ENCODE measurements at regions not wholly inside any gene's neighbourhood (a gene's known extent, or its start where the extent isn't known, plus 50 kb on each side); places are given as distances from the start of the nearest gene placed in this dataset.
A peak's percentile ranks its signal among the peaks of the same experiment; 100 is the strongest.

GRCh38 chr12:75951399-75952278 lies 79.9 kb downstream of the PHLDA1 start:
- FAIRE-seq (peak; percentile 83), DNase-seq (ENCODE audit: low read depth in 1 of 2, low spot score in 1 of 2) (peak in 1 of 2 experiments; percentile 61), ATAC-seq (no peak)
- POLR2A ChIA-PET, result interaction anchor here (0.6 to 1.0 kb wide), 3 partner anchors 23 to 39 kb away, joined by 3 to 6 read pairs (median 4); no protein-coding TSS in a partner anchor
- Histone ChIP-seq H3K4me2 (peak overlapping the region; percentile 67), H3K9me3 (no peaks in the 10 kb centered on the region), H3K27ac (peak overlapping the region; percentile 83 to 91), H3K4me1 (peaks cover 76% of the 10 kb centered on the region), H3K4me3 (no peak overlapping the region)
- TF ChIP-seq JUN (IDR thresholded peaks at IDR 0.05) (no peak; a peak in 1 of 5 replicates), MAFK (IDR thresholded peaks at IDR 0.05; ENCODE audit: partially characterized antibody) (peak; percentile 56), KDM1A (IDR thresholded peaks at IDR 0.05; ENCODE audit: low read depth) (no peak), JUNB (IDR thresholded peaks at IDR 0.05) (no peak), RAD21 (conservative IDR thresholded peaks at IDR 0.05 in 1 of 2, IDR thresholded peaks at IDR 0.05 in 1 of 2) (no peak), USF2 (IDR thresholded peaks at IDR 0.05) (0 out of 2 replicates have a peak, but pooled peaks have one; percentile 40)
- WGBS (ENCODE audit: missing lambda C conversion rate), result 51% methylated on average over 4 of the region's 4 CpGs
- CTCF ChIA-PET, result interaction anchor here (1.3 to 1.4 kb wide), 2 partner anchors 80 to 425 kb away, joined by 4 to 5 read pairs; partner anchors contain the start of gene PHLDA1

DNA sequence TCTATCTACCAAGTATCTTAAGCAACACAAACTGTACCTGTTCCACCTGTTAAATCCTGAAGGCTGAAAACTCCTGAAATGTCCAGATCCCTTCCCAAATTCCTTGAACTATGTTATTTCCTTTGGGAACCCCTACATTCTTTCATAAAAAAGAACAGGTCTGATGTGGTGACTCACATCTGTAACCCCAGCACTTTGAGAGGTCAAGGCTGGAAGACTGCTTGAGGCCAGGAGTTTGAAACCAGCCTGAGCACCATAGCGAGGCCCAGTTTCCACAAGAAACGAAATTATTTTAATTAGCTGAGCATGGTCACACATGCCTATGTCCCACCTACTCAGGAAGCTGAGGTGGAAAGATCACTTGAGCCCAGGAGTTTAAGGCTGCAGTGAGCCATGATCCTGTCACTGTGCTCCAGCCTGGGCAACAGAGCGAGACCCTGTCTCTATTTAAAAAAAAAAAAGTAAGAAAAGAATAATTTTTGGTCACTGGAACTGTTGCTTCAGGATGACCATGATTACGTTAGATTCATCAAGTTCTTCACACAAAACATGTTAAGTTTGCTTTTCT lies 84.3 kb downstream of the PHLDA1 start:
- ChIA-PET POLR2A (no interaction called here), CTCF (interaction anchor here (0.7 to 2.4 kb wide), 2 partner anchors 13 to 34 kb away, joined by 3 to 8 read pairs; no protein-coding TSS in a partner anchor)
- no peak for ATAC-seq
- H3K4me2 ChIP-seq, result no peak overlapping the region
- no peak overlapping the region for H3K4me3 ChIP-seq
- DNase-seq (ENCODE audit: low read depth in 1 of 2, low spot score in 1 of 2), result peak in 1 of 2 experiments; percentile 15
- 86% methylated on average over 4 of the region's 4 CpGs for WGBS (ENCODE audit: missing lambda C conversion rate)
- H3K4me1 ChIP-seq, result peaks cover 72% of the 10 kb centered on the region
- no peak for FAIRE-seq
- H3K27ac ChIP-seq, result peak overlapping the region; percentile 91 to 96
- TF ChIP-seq HDAC2 (IDR thresholded peaks at IDR 0.05) (no peak), FOSL2 (IDR thresholded peaks at IDR 0.05) (no peak), FOSL2 (CRISPR knock-in tag; IDR thresholded peaks at IDR 0.05) (peak; percentile 24; the same call in 1 of the 2 replicates)
- H3K9me3 ChIP-seq, result no peaks in the 10 kb centered on the region

- peak overlapping the region; percentile 80 for H3K4me2 ChIP-seq
- H3K4me1 ChIP-seq, result peaks cover 55% of the 10 kb centered on the region
- no peak for FAIRE-seq
- no peak overlapping the region for H3K4me3 ChIP-seq
- TF ChIP-seq, protein P1, sequence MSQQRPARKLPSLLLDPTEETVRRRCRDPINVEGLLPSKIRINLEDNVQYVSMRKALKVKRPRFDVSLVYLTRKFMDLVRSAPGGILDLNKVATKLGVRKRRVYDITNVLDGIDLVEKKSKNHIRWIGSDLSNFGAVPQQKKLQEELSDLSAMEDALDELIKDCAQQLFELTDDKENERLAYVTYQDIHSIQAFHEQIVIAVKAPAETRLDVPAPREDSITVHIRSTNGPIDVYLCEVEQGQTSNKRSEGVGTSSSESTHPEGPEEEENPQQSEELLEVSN (IDR thresholded peaks at IDR 0.05; ENCODE audit: borderline replicate concordance, low read depth), result no peak
- no peak for TF ChIP-seq FOXS1 (CRISPR knock-in tag; IDR thresholded peaks at IDR 0.05)
- no peak for ATAC-seq
- peak overlapping the region; percentile 91 to 96 for H3K27ac ChIP-seq
- WGBS (ENCODE audit: missing lambda C conversion rate), result 85% methylated on average over 4 of the region's 4 CpGs
- no peak for DNase-seq (ENCODE audit: low read depth in 1 of 2, low spot score in 1 of 2)
- H3K9me3 ChIP-seq, result no peaks in the 10 kb centered on the region
- ChIA-PET CTCF (interaction anchor here (0.8 kb wide), 1 partner anchor 419 kb away, joined by 3 read pairs; no protein-coding TSS in a partner anchor), POLR2A (interaction anchor here (1.5 kb wide), 1 partner anchor 86 kb away, joined by 10 read pairs; the partner anchor contains the start of gene PHLDA1)
Measured at GRCh38 chr12:75945581-75945980, 86.0 kb downstream of the PHLDA1 start.

DNA sequence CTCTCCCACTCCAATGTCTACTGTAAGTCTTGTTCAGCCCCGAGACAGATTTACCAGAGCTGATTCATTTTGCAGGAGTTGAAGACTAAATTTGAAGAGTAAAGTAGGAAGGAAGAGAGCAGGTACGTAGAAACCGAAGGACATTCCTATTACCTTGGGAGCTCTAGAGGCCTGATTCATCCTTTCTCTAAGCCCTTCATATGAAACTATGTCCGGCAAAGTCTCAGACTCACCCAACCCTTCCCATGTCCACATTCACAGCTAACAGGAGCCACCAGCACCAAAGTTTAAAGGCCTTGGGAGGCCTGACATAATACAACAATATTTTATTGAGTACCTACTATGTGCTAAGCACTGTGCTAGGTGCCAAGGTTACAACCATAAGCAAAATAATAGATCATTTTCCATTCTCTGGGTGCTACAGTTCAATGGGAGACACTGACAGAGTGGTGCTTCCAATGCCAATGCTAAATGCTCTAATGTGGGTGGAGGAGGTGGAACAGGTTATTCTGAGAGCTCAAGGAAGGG lies 86.6 kb downstream of the PHLDA1 start:
- Histone ChIP-seq H3K4me3 (no peak overlapping the region), H3K9me3 (no peaks in the 10 kb centered on the region), H3K27ac (peak overlapping the region; percentile 91 to 96), H3K4me2 (peak overlapping the region; percentile 80), H3K4me1 (peaks cover 53% of the 10 kb centered on the region)
- DNase-seq (ENCODE audit: low read depth in 1 of 2, low spot score in 1 of 2) (no peak), ATAC-seq (peak; percentile 30 to 33), FAIRE-seq (no peak)
- 25% methylated on average over 4 of the region's 4 CpGs for WGBS (ENCODE audit: missing lambda C conversion rate)
- ChIA-PET CTCF (interaction anchor here (2.0 kb wide), 1 partner anchor 10 kb away, joined by 8 read pairs; no protein-coding TSS in a partner anchor), POLR2A (interaction anchor here (0.8 to 2.0 kb wide), 3 partner anchors 19 to 86 kb away, joined by 3 to 10 read pairs (median 6); partner anchors contain the start of gene PHLDA1)
- TF ChIP-seq EHF (CRISPR knock-in tag; IDR thresholded peaks at IDR 0.05) (no peak), TP53 (CRISPR knock-in tag; IDR thresholded peaks at IDR 0.05) (no peak), ZNF302 (CRISPR knock-in tag; IDR thresholded peaks at IDR 0.05) (no peak), HDAC2 (IDR thresholded peaks at IDR 0.05) (no peak), TFCP2L1 (CRISPR knock-in tag; IDR thresholded peaks at IDR 0.05) (no peak), POLR2A (IDR thresholded peaks at IDR 0.05; ENCODE audit: low read length) (no peak), ZC3H11A (IDR thresholded peaks at IDR 0.05) (no peak), KDM5A (IDR thresholded peaks at IDR 0.05) (no peak)
- TF ChIP-seq, protein P2, sequence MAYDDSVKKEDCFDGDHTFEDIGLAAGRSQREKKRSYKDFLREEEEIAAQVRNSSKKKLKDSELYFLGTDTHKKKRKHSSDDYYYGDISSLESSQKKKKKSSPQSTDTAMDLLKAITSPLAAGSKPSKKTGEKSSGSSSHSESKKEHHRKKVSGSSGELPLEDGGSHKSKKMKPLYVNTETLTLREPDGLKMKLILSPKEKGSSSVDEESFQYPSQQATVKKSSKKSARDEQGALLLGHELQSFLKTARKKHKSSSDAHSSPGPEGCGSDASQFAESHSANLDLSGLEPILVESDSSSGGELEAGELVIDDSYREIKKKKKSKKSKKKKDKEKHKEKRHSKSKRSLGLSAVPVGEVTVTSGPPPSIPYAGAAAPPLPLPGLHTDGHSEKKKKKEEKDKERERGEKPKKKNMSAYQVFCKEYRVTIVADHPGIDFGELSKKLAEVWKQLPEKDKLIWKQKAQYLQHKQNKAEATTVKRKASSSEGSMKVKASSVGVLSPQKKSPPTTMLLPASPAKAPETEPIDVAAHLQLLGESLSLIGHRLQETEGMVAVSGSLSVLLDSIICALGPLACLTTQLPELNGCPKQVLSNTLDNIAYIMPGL (CRISPR knock-in tag; IDR thresholded peaks at IDR 0.05; ENCODE audit: borderline replicate concordance), result no peak
